Thymus (tissue), 11 donors: ENCODE measurements at regions not wholly inside any gene's neighbourhood (a gene's known extent, or its start where the extent isn't known, plus 50 kb on each side); places are given as distances from the start of the nearest gene placed in this dataset.
A peak's percentile ranks its signal among the peaks of the same experiment; 100 is the strongest.
"Not testable (repeated sequence)": the region's sequence is repeated elsewhere in the genome, so short reads cannot be mapped to it uniquely, and the experiment has no call there.

Experiments used
- DNase-seq, 9 donors: peaks; one replicate each; pipeline ENCODE4 v3.0.0-alpha.2; 2013; ENCODE audit warnings: low spot score in 9 of 9, low read depth in 6 of 9, missing footprints in 1 of 9
- H3K27ac ChIP-seq, 2 donors: one replicate each; pipeline ENCODE4 v1.5.1; 2013; ENCODE audit warnings: control low read depth in 1 of 2, low read depth in 1 of 2, low read length in 1 of 2, mild to moderate bottlenecking in 1 of 2, moderate library complexity in 1 of 2
- H3K27me3 ChIP-seq, 2 donors: one replicate each; pipeline ENCODE4 v1.5.1; 2013; ENCODE audit warnings: low read length in 1 of 2; ENCODE audit not compliant: control insufficient read depth in 2 of 2, insufficient read depth in 1 of 2
- H3K36me3 ChIP-seq, 2 donors: one replicate each; pipeline ENCODE4 v1.5.1; 2013; ENCODE audit warnings: low read length in 1 of 2, mild to moderate bottlenecking in 1 of 2, moderate library complexity in 1 of 2; ENCODE audit not compliant: control insufficient read depth in 2 of 2, insufficient read depth in 2 of 2
- H3K4me1 ChIP-seq, 2 donors: one replicate each; pipeline ENCODE4 v1.5.1; 2013; ENCODE audit warnings: low read length in 2 of 2; ENCODE audit not compliant: control insufficient read depth in 2 of 2, insufficient read depth in 2 of 2
- H3K4me3 ChIP-seq, 2 donors: one replicate each; pipeline ENCODE4 v1.5.1; 2013; ENCODE audit warnings: low read length in 2 of 2, control low read depth in 1 of 2, mild to moderate bottlenecking in 1 of 2
- H3K9me3 ChIP-seq, 2 donors: one replicate each; pipeline ENCODE4 v1.5.1; 2013; ENCODE audit warnings: low read length in 1 of 2, mild to moderate bottlenecking in 1 of 2; ENCODE audit not compliant: control insufficient read depth in 2 of 2, insufficient read depth in 1 of 2
- WGBS: extraction: QIAGEN DNeasy Blood & Tissue Kit; methylation state at CpG from one replicate; pipeline ENCODE4 v1.1.7; 2013; 5-methylcytosine and 5-hydroxymethylcytosine counted together
- donor health status: healthy.

DNA sequence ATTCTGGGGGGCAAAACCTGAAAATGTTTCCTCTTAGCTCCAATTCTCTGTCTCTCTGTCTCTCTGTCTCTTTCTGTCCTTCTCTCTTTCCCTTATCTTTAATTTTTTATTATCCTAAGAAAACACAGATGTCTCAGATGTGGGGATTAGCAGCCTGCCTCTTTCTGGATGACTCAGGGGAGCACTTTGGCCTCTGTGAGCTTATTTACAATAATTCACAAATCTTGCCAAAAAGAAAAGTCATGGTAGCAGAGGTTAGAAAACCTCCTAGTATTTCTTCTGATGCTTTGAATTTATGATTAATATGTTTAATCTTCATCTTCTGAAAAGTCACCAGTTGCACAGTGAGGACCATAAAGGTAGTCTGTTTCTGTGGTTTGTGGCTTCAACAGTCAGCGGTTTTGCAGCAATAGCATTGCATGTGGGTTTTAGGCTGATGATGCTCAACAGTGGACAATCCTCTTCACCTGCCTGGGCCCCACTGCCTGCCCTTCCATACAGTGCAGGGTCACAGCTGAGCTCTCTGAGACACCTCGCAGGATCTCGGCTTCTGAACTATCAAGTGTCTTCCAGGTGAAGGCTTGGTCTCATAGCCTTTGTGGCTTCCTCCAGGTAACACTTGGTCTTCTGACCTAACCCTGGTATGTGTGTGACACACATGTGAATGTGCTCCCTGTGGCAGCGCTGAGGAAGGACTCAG is 135.7 kb upstream of the DUSP22 start:
- peaks cover 5 to 15% of the 10 kb centered on the region in 2 donors for H3K4me1 ChIP-seq
- not testable (repeated sequence) for H3K36me3 ChIP-seq, H3K9me3 ChIP-seq, DNase-seq, H3K4me3 ChIP-seq, H3K27me3 ChIP-seq, H3K27ac ChIP-seq
- WGBS: 42% methylated on average over 4 of the region's 4 CpGs

DNA sequence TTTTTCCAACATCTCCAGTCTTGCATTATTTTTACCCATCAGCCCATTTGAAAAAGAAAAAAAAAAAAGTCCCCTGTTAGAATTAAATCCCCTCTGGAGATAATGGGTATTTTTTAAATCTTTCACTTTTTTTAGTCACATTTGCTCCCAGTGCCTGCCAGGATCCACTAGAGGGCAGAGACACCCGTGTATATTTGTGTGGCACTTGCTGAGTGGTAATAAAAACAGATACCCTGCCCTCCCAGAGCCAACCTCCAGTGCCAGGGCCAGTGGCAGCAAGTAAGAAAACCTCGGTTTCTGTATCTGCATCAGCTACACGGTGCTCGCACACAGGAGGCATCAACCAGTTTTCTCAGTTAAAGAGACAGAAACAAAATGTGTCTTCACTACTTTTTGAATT is 135.1 kb upstream of the DUSP22 start:
- H3K27me3 ChIP-seq, H3K36me3 ChIP-seq: not testable (repeated sequence)
- 14% methylated on average over 4 of the region's 4 CpGs for WGBS

DNA sequence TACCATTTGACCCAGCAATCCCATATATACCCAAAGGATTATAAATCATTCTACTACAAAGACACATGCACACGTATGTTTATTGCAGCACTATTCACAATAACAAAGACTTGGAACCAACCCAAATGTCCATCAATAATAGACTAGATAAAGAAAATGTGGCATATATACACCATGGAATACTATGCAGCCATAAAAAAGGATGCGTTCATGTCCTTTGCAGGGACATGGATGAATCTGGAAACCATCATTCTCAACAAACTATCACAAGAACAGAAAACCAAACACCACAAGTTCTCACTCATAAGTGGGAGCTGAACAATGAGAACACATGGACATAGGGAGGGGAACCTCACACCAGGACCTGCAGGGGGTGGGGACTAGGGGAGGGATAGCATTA is 130.6 kb upstream of the DUSP22 start:
- not testable (repeated sequence) for H3K4me1 ChIP-seq

More for the DNA sequence above, 135.1 kb upstream of the DUSP22 start:
- peaks cover 5 to 15% of the 10 kb centered on the region in 2 donors for H3K4me1 ChIP-seq
- H3K9me3 ChIP-seq, H3K27ac ChIP-seq, DNase-seq, H3K4me3 ChIP-seq: not testable (repeated sequence)

DNA sequence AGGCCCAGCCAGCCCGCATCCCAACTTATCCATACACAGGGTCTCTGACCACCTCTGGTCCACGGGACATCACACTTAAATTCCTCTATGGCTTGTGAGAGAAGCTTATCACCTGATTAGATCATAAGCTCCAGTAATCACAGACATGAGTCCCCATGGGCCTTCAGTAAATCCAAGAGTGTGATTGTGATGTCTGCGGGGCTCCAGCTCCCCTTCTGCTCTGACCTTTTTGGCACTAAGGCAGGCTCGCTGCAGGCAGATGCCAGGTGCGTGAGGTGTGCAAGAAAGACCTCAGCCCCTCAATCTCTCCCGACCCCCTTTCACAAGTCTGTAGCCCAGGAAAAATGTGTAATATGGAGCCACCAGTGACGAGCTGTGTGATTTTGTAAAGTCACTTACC is 127.6 kb upstream of the DUSP22 start:
- Histone ChIP-seq H3K27me3 (no peaks in the 10 kb centered on the region), H3K27ac (no peak overlapping the region), H3K9me3 (peaks cover 0 to 4% of the 10 kb centered on the region in 2 donors), H3K4me1 (no peaks in the 10 kb centered on the region), H3K36me3 (no peaks in the 10 kb centered on the region), H3K4me3 (no peak overlapping the region)
- WGBS: 91% methylated on average over 7 of the region's 7 CpGs
- no peak for DNase-seq

More for the DNA sequence above, 130.6 kb upstream of the DUSP22 start:
- not testable (repeated sequence) for H3K27me3 ChIP-seq, H3K9me3 ChIP-seq, H3K4me3 ChIP-seq, DNase-seq, H3K27ac ChIP-seq, H3K36me3 ChIP-seq
- WGBS: 95% methylated on average over 2 of the region's 2 CpGs

DNA sequence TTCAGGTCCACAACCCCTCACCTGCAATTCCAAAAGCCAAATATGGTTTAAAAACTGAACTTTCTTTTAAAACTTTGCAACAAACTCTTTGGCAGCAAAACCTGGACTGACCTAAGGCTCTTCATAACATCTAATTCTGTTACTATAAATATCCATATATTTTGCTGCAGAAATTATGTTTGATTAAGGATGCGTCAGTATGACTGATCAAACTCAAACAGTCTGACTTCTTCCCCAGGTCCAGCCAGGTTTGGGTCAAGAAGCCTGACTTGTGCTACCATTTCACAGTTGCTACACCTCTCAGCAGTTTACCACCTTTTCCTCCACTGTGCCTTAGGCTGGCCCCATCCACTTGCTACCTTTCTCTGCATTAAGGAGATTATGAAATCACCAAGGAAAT is 127.0 kb upstream of the DUSP22 start:
- no peaks in the 10 kb centered on the region for H3K36me3 ChIP-seq
- WGBS: 98% methylated on average over 1 of the region's 1 CpG
- no peak overlapping the region for H3K27ac ChIP-seq

DNA sequence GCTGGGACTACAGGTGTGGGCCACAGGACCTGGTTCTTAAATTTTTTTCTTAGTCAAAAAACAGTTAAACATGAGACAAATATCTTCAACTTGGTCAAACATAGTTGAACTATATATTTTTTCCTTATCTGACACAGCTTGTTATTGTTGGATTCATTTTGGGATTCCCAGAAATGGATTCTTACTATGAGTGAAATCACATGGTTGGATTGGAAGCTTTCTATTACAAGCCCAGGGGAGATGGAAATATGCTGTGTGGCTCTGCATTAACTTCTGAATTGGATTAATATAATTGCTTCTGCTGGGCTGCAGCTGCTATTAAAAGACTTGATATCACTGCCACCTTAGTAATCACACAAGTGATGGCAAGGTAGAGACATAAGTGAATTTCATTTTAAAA is 126.4 kb upstream of the DUSP22 start:
- H3K9me3 ChIP-seq: peaks cover 0 to 4% of the 10 kb centered on the region in 2 donors
- no peak for DNase-seq
- no peaks in the 10 kb centered on the region for H3K27me3 ChIP-seq
- H3K36me3 ChIP-seq: no peaks in the 10 kb centered on the region
- no peak overlapping the region for H3K27ac ChIP-seq
- H3K4me1 ChIP-seq: no peaks in the 10 kb centered on the region
- H3K4me3 ChIP-seq: no peak overlapping the region

More for the DNA sequence above, 127.0 kb upstream of the DUSP22 start:
- Histone ChIP-seq H3K9me3 (peaks cover 0 to 4% of the 10 kb centered on the region in 2 donors), H3K4me1 (no peaks in the 10 kb centered on the region), H3K27me3 (no peaks in the 10 kb centered on the region), H3K4me3 (no peak overlapping the region)
- DNase-seq: no peak

DNA sequence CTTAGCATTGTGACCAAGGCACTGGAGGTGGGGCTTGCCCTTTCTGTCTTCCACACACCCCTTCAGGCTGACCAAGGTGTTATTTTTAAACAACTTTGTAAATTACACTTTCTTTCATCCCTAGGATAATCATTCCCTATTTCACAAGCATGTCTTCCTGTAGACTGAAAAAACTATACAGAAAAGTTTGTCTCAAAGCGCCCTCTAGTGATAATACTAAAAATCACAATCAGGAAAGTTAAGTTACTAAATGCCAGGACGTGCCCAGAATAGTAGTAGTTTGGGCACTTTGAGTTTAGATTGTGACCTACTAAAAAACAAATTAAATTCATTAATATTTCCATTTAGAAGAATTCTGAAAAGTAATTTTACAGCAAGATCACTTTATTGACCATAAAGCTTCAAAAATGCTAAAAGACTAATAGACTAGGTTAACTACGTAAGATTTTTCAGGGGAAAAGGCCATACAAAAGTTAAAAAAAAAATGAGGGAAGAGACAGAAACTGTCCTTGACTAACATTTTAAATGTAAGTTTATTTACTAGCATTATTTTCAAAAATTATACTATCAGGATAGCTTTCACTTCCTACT is 123.3 kb upstream of the DUSP22 start:
- peak in 1 of 9 donors; percentile 77 for DNase-seq
- Histone ChIP-seq H3K36me3 (no peaks in the 10 kb centered on the region), H3K9me3 (peaks cover 0 to 10% of the 10 kb centered on the region in 2 donors), H3K4me1 (no peaks in the 10 kb centered on the region), H3K27me3 (no peaks in the 10 kb centered on the region), H3K4me3 (no peak overlapping the region), H3K27ac (no peak overlapping the region)
- 35% methylated on average over 3 of the region's 3 CpGs for WGBS

DNA sequence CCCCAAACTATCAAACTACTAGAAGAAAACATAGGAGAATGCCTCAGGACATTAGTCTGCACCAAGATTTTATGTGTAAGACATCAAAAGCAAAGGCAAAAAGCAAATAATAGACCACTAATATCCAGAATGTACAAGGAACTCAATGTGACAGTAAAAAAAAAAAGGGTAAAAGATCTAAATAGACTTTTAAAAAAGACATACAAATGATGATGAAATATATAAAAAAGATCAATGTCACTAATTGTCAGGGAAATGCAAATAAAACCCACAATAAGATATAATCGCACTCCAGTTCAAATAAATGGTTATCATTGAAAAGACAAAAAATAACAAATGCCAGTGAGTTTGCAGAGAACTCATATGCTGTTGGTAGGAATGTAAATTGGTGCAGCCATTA is 118.3 kb upstream of the DUSP22 start:
- Histone ChIP-seq H3K4me3 (no peak overlapping the region), H3K9me3 (peaks cover 0 to 10% of the 10 kb centered on the region in 2 donors), H3K27ac (no peak overlapping the region), H3K27me3 (no peaks in the 10 kb centered on the region), H3K36me3 (no peaks in the 10 kb centered on the region), H3K4me1 (no peaks in the 10 kb centered on the region)
- WGBS: 99% methylated on average over 1 of the region's 1 CpG
- DNase-seq: no peak

DNA sequence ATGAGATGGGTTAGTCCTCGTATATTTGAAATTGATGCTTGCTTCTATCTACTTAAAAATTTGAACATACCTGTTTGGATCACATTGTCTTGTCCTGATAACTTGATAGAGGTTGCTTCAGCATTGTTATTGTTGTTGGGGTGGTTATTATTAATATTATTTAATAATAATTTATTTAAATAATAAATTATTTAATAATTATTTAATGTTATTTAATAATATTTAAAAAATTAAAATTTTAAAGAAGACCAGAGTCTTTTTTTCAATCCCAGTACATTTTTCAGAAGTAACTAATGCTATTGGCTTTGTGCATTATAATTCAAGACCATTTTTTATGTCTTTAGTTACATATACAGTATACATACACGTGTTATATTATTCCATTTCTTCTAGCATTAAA is 116.6 kb upstream of the DUSP22 start:
- no peaks in the 10 kb centered on the region for H3K36me3 ChIP-seq
- H3K9me3 ChIP-seq: peaks cover 3 to 14% of the 10 kb centered on the region in 2 donors
- H3K4me3 ChIP-seq: no peak overlapping the region
- no peaks in the 10 kb centered on the region for H3K27me3 ChIP-seq
- peaks cover 0 to 4% of the 10 kb centered on the region in 2 donors for H3K4me1 ChIP-seq
- H3K27ac ChIP-seq: no peak overlapping the region
- WGBS: 97% methylated on average over 2 of the region's 2 CpGs
- DNase-seq: no peak
